IPS-18c (cell line): ENCODE measurements at regions not wholly inside any gene's neighbourhood (a gene's known extent, or its start where the extent isn't known, plus 50 kb on each side); places are given as distances from the start of the nearest gene placed in this dataset.
"Not testable (repeated sequence)": the region's sequence is repeated elsewhere in the genome, so short reads cannot be mapped to it uniquely, and the experiment has no call there.

Source experiments
- H3K4me3 ChIP-seq: 2 replicates; pipeline ENCODE4 v1.7.0; 2013; ENCODE audit warnings: low read depth, mild to moderate bottlenecking, low read length, moderate library complexity; ENCODE audit not compliant: insufficient read depth
- H3K9me3 ChIP-seq: one replicate; pipeline ENCODE4 v1.6.1; 2013; ENCODE audit warnings: mild to moderate bottlenecking, low read length, moderate library complexity; ENCODE audit not compliant: control insufficient read depth, insufficient read depth

DNA sequence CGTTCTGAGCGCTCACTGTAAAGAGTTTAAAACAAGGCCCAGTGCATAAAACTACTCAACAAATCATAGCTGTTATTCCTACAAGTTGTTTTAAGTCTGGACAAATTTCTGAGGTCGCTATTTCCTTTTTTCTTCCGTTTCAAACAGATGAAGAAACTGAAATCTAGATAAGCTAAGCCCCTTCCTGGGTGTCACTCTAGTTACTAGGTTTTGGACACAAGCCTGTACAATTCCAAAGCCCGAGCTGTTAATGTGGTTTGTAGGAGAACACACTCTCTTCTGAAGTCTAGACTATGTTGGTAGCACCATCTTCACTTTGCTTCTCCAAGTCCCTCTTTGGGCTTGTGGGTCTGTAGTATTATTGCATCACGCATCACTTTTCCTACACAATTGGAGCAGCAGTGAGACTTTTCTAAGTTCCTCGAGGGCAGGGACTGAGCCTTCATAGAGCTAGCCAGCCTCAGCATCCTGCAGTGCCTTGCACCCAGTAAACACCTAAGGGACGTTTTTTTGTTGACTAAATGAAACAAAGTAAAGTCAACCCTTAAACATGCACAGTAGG lies 142.6 kb upstream of the PROK2 start:
- Histone ChIP-seq H3K4me3 (no peak overlapping the region), H3K9me3 (no peaks in the 10 kb centered on the region)

DNA sequence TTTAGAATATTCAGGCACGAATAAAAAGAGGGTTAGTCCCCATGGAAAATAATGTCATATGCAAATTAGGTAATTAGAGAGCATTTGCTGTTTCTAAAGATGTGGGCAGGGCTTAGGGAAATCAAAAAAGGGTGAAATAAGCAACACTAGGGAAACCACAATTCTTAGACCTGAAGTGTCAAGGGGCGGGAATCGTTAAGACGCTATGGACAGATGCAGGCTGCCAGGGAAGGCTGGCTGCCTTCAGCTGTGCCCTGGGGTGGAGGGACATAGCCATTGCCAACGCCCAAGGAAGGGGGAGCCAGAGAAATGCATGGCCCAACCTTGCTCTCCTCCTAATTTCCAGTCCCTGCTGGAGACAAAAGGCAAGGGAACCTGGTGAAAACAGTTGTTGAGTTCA lies 141.7 kb upstream of the PROK2 start:
- no peak overlapping the region for H3K4me3 ChIP-seq
- no peaks in the 10 kb centered on the region for H3K9me3 ChIP-seq

DNA sequence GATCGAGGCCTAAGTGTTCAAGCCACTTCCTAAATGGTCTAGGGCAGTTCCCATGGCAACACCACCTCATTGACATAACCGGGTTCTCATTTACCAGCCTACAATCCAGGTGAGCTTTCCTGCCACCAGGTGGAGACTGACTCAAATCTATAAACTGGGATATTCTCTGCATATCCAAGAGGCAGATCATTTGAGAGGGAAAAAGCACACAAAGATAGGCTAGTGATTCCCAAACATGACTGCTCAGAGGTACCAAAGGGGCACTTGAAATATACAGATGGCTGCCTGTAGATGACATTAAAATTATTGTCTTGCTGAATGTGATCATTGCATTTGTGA lies 141.3 kb upstream of the PROK2 start:
- H3K4me3 ChIP-seq, result no peak overlapping the region
- H3K9me3 ChIP-seq, result no peaks in the 10 kb centered on the region

DNA sequence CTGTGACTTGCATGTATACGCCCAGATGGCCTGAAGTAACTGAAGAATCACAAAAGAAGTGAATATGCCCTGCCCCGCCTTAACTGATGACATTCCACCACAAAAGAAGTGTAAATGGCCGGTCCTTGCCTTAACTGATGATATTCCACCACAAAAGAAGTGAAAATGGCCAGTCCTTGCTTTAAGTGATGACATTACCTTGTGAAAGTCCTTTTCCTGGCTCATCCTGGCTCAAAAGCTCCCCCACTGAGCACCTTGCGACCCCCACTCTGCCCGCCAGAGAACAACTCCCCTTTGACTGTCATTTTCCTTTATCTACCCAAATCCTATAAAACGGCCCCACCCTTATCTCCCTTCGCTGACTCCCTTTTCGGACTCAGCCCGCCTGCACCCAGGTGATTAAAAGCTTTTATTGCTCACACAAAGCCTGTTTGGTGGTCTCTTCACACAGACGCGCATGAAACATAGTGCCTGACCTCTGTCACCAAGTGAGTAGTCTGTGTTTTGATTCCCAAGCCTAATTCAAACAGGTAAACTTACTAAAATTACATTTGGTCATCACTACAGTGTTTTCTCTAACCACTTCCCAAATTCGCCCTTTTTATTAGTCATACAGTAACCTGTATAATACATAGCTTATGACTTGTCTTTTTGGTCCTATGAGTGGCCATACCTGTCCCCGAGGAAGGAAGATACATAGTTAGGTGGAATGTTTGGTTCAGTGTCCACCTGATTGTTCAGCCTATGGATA lies 140.7 kb upstream of the PROK2 start:
- H3K9me3 ChIP-seq, H3K4me3 ChIP-seq: not testable (repeated sequence)

DNA sequence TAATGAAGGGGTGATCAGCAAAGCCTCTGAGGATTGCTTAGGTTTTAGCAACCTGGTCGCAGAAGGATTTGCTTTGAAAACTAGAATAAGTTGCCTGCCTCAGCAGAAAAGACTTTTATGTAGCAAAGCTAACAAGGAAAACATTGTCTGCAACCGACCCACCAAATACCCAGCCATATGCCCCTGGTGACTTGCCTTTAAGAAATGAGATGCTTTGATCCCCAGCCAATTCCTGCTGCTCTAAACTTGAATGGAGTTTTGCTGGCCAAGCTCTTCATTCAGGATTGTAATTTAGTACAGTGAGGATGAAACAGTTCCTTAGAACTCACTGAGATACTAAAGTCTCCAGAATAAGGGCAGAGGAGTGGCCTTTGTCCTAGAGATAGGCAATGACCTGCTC lies 139.8 kb upstream of the PROK2 start:
- no peak overlapping the region for H3K4me3 ChIP-seq
- H3K9me3 ChIP-seq, result no peaks in the 10 kb centered on the region

DNA sequence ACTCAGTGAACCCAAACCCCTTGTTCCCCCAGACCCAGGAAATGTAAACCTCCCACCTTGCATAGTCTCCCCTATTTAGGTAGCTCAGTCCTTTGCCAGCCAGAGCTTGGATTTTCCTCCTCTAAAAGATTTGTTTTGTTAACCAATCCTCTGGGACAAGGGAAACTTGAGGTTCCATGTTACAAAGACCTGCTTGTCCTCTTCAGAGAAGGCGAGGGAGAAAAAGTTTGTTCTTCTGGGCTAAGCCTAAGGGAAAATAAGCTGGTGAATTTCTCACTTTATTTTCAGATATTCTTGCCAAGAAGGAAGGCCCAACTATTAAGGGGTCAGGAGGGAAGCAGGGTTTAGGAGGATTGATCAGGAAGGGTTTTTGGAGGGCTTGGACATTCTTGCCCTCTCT lies 136.1 kb upstream of the PROK2 start:
- no peak overlapping the region for H3K4me3 ChIP-seq
- no peaks in the 10 kb centered on the region for H3K9me3 ChIP-seq

DNA sequence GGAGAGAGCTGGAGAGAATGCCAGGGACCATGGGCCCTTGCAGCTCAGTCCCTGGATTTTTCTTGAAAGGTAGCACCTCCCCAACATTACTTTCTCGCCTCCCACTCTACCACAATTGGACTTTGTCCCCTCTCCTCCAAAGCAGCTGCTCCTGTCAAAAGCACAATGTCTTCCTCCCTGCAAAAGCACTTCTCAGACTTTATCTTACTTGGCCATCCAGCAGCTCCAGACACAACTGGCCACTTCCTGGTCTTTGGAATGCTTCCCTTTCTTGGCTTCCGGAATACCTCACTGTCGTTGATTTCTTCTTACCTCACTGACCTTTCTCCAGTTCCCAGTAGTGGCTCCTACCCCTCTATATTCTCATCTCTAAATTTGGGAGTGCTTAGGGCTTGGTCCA lies 134.6 kb upstream of the PROK2 start:
- no peaks in the 10 kb centered on the region for H3K9me3 ChIP-seq
- no peak overlapping the region for H3K4me3 ChIP-seq

DNA sequence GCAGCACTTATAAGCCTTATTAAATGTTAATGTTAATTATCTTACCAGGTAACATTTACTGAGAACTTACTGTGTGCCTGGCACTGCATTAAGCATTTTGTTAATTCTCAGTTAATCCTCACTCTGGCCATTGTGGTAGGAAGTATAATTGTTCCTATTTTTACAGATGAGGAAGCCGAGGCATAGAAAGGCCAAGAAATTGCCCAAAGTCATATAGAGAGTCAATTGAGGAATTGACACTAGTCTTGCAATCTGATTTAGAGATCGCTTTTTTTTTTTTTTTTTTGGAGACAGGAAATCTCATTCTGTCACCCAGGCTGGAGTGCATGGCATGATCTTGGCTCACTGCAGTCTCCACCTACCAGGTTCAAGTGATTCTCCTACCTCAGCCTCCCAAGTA lies 132.6 kb upstream of the PROK2 start:
- Histone ChIP-seq H3K9me3 (no peaks in the 10 kb centered on the region), H3K4me3 (no peak overlapping the region)

DNA sequence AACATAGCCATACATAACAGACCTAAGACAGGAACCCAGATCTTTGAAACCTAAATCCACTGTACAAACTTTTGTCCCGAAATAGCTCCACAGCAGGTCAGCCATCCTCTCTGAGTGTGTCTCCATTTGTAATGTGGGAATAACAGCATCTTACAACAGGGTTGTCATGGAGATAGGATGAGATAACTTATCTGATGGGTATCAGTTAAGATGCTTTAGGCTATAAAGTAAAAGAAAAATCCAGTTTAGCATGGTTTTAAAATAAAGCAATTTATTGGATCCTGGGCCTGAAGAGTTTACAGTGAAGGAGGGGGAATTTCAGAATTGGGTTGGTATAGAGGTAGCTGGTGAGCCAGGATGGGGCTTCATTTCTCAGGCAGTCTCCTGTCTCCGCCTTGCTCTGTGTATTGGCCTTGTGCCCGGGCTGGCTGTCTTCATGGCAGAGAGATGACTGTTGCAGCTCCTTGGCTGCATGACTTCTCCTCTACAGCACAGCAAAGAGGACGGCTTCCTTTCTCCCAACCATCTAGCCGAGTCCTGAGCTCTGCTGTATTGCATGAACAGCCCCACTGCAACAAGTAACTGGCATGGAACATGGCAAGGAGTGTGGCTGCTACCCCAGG lies 131.9 kb upstream of the PROK2 start:
- Histone ChIP-seq H3K9me3 (no peaks in the 10 kb centered on the region), H3K4me3 (no peak overlapping the region)

DNA sequence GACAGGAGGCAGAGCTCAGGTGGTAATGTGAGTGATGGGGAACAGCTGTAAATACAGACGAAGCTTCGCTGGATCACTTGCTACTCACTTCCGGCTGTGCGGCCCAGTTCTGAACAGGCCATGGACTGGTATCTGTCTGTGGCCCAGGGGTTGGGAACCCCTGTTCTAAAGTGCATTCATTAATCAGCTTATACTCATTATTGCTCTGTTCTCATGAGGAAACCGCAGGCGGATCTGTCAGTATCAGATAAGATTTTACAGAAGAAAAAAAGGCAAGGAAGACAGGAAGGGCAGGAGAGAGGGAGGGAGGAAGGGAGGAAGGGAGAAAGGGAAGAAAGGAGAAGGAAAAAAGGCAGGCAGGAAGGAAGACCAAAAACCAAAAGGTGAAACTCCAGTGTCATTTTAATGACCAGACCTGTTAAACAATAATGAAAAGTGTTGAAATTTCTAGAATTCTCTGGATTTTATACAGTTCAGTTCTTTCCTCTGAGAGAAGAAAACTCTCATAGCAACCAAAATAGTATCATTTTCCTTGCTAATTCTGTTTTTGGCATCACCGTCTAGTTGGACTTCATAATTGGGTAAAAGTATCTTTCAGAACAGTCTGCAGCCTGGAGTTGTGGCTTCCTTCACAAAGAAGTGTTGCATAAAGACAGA lies 128.0 kb upstream of the PROK2 start:
- H3K9me3 ChIP-seq, result no peaks in the 10 kb centered on the region
- no peak overlapping the region for H3K4me3 ChIP-seq

DNA sequence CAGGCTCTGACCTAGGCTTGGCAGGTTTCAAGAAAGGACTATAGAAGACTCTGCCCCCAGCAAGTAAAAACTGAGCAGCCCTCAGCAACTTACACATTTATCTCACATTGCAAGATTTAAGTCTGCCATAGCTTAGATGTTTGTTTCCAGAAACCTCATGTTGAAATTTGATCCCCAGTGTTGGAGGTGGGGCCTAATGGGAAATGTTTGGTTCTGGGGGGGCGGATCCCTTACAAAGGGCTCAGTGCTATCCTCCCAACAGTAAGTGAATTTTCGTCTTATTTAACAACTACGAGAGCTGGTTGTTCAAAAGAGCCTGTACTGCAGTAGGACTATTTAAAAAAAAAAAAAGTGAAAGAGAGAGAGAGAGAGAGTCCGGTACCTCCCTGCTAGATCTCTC lies 125.2 kb upstream of the PROK2 start:
- Histone ChIP-seq H3K9me3 (no peaks in the 10 kb centered on the region), H3K4me3 (no peak overlapping the region)

DNA sequence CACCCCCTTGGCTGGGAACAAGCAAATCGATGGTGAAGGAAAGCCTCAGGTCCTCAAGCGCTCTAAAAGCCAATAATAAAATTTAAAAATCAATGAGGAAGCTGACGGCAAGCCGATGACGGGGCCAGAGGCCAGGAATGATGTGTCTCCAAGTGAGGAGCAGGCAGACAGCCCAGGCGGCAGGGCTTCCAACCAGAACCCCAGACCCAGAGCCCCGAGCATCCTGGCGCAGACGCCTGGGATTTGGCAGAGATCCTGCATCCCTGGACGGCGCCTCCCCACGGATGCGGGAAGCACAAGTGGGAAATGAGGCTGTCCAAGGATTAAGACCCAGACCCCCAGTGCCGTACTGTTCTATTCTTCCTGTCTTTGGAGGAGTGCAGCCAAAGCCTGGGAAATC lies 123.0 kb upstream of the PROK2 start:
- H3K9me3 ChIP-seq, result no peaks in the 10 kb centered on the region
- H3K4me3 ChIP-seq, result no peak overlapping the region

DNA sequence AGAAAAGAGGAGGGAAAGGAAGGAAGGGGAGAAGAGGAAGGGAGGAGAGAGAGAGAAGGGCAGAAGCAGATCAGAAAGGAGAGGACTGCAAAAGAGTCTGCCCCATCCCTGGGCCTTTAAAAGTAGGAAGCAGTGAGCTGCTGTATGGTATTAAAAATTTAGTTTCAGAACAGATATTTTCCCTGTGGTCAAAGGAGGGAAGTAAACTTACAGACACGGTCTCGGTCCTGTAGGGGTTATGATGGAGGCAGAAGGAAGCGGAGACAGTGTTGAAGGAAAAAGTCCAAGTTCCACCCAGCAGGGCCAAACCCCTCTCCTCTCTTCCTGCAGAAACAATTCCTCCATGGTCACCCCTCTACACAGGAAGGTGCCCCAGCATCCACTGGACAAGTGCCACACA lies 122.0 kb upstream of the PROK2 start:
- H3K9me3 ChIP-seq, result no peaks in the 10 kb centered on the region
- no peak overlapping the region for H3K4me3 ChIP-seq

DNA sequence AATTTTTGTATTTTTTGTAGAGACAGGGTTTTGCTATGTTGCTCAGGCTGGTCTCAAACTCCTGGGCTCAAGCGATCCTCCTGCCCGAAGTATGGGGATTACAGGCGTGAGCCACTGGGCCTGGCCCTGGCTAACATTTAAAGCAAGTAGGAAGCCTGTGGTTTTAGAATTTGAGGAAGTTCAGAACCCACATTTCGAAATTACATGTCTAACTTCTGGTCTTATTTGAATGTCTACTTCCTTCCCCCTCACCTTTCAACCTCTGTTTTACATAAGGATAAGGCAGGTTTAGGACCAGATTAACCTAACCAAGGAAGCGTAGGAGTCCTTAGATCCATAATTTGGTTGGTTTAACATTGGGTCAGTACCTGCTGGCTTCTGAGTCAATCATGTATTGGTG lies 120.5 kb upstream of the PROK2 start:
- no peaks in the 10 kb centered on the region for H3K9me3 ChIP-seq
- no peak overlapping the region for H3K4me3 ChIP-seq

DNA sequence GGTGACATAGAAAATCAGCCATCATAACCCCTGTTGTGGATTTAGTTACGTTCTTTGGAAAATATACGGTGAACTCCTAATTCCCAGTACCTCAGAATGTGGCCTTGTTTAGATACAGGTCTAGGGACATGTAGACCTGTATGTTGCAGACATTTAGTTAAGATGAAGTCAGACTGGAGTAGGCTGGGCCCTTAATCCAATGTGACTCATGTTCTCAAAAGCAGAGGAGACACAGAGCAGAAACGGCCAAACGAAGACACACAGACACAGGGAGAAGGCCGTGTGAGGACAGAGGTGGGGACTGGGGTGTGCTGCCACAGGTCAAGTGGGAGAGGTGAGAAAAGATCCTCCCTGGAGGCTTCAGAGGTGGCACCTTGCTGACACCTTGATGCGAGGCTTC lies 119.0 kb upstream of the PROK2 start:
- no peak overlapping the region for H3K4me3 ChIP-seq
- H3K9me3 ChIP-seq, result no peaks in the 10 kb centered on the region

DNA sequence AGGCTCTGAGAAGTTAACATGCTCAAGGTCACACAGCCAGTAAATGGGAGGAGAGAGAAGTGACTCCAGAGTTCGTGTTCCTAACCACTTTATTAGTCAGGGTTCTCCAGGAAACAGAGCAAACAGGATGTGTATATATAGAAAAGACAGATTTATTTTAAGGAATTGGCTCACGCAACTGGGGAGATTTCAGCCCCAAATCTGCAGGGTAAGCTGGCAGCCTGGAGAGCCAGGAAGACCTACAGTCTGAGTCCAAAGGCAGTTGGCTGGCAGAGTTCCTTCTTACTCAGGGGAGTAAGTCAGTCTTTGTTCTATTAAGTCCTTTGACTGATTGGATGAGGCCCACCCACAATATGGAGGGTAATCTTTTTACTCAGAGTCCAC lies 118.2 kb upstream of the PROK2 start:
- no peak overlapping the region for H3K4me3 ChIP-seq
- no peaks in the 10 kb centered on the region for H3K9me3 ChIP-seq

DNA sequence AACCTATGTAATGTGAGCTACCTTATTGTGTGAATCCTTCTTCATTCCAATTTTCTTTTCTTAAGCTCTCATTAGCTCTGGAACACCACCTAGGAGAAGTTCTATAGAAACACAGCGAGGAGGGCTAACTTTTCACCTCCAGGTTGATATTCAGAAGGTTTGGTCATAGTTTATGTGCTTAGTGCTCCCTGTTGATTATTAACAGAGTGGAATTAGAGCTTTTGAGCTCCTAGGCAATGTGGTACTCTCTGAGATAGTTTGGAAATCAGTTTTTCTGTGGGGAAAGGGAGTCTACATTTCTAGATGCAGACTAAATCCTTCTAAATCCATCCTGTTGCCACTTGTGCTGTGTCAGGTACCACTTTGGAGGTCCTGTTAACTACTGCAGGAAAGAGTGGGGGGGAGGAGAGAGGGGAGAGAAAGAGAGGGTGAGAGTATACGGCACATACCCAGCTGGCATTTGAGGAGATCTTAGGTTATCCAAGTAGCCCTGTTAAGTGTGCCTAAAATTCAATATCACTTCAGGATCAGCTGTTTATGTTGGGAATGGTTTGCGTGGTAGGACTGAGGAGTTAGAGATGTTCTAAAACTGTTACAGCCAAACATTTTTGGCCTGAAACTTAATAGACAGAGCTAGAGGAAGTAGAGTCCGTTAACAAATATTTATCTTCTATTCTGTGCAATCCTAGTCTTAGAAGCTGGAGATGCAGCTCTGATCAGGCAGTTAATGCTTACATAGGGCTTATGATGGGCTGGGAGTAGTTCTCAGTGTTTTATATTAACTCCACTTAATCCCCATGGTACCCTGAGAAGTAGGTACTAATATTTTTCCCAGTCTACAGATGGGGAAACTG lies 117.5 kb upstream of the PROK2 start:
- H3K4me3 ChIP-seq, result no peak overlapping the region
- no peaks in the 10 kb centered on the region for H3K9me3 ChIP-seq

DNA sequence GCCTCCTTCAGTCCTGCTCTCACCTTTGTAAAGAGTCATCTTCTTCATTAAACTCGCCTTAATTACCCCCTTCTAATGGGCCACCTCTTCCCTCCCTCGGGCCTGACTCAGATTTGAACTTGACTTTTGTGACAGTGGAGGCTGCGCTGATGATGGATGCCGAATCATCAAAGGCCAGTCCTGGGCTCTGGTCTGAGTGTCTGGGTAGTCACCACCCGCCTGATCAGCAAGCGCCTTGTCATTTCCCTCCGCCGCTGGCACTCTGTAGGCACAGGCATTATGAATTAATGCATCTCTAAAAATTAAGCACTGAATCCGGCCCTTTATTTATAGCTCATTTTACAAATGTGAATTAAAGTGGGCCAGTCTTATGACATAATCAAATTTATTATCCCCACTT lies 116.7 kb upstream of the PROK2 start:
- Histone ChIP-seq H3K4me3 (no peak overlapping the region), H3K9me3 (no peaks in the 10 kb centered on the region)
